HG02943 (cell line): ENCODE measurements at regions not wholly inside any gene's neighbourhood (a gene's known extent, or its start where the extent isn't known, plus 50 kb on each side); places are given as distances from the start of the nearest gene placed in this dataset.

Experiments
- ATAC-seq: cut with Tn5 transposase; IDR thresholded peaks from one replicate; pipeline ENCODE4 v1.9.1; 2021; ENCODE audit warnings: mild to moderate bottlenecking, low read depth, moderate library complexity; ENCODE audit not compliant: unreplicated experiment

DNA sequence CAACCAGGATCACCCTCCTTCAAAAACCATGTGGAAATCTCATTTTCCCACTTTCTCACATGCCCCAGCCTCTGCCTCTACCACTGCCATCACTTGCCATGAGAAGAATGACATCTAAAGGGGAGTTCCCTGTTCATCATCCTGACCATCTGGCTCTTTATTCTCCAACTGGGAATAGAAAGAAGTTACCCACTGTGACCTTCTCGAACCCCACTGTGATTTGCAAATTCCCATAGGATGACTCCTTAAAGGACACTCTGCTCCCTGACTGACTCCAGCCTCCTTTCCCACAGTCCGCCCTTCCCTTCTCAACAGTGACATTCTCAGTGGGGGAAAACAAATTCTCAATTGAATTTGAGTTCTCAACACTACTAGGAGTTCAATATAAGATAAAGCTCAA is 440.5 kb downstream of the NR2F2 start:
- ATAC-seq, result no peak

- no peak for ATAC-seq
Observed at GRCh38 chr15:96774216-96774615, 443.7 kb downstream of the NR2F2 start.

DNA sequence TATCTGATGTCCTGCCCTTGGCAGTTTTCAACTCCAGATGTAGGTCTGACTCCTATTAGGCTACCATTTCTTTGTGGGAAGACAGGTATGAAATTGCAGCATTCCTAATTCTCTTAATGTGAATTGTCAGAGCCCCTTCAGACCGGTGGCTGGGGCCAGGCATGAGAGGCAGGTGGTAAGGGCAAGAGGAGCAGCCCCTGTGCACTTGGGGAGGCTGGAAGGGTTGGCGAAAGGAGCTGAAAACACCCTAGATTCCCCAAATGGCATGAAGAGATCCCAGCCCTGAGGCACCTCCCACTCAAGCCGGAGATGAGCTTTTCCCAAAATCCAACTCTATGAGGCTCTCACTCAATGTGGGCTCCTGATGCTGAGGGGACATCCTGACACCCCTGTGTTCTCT is 453.2 kb downstream of the NR2F2 start:
- ATAC-seq, result no peak

- ATAC-seq, result no peak
Observed at GRCh38 chr15:96790004-96790403, 459.5 kb downstream of the NR2F2 start.

GRCh38 chr15:96792216-96792615 is 461.7 kb downstream of the NR2F2 start:
- no peak for ATAC-seq

DNA sequence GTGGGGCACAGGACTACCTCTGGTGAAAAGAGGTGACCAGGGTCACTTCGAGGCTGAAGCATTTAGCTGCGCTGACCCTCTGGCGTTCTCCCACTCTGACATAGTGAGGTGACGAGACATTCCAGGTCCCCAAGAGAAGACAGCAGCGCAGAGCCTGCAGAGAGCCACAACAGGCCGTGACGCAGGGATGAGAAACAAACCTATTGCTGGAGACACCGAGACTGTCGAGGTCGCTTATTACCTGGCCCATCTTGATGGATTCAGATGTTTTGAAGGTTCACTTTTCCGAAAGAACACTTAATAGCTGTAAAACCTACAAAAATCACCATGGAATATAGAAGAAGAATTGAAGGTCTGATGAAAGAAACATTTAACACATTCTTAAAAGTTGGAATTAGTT is 466.3 kb downstream of the NR2F2 start:
- ATAC-seq, result no peak

DNA sequence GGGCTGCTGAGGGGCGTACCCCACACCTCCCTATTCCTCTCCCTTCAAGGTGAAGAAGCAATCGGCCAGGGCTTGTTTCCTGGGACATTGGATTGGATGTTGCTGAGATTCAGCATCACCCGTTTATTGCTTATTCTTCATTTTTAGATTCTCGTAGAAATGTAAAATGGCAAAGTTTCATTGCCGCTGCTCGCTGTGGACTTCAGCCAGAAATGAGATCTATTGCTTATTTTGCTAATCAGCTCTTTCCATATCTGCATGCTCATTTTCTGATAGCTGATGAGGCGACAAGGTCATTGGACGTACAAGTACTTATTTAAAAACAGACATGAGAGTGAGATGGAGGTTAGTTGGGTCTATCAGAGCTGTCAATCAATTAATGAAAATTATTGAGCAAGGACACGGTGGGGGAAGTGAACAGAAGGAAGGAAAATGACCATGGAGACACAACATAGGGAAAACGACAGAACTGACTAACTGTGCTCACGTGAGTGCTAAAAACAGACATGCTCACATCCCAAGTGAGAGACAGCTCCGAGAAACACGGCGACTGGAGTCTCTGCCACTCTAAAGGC is 471.2 kb downstream of the NR2F2 start:
- no peak for ATAC-seq

DNA sequence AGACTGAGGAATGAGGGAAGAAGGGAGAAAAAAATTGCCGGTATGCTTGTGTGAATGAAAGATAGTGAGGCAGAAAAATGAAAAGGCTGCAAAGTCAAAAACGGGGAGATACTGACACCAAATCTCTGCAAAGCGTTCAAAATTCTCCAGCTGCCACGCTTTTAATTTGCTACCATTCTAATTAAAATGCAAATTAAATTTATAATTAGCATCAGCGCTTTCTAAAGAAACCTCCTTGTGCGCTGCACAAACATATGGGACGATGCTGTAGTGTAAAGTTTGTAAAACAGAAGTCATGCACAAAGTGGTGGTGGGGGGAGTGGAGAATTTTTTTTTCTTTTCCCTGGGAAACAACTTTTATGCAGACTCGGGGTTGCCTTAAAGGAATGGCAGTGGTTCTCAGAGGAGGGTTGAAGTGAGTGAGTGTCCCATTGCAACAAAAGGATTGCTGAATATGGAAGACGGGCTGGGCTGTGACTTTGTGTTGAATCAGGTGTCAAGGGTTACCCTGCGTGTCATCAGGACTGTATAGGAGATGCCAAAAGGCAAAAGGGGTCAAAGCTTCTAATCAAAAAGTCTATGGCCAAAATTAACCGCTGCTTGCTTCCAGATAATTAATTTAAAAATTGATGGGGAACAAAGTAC is 472.2 kb downstream of the NR2F2 start:
- ATAC-seq, result no peak

DNA sequence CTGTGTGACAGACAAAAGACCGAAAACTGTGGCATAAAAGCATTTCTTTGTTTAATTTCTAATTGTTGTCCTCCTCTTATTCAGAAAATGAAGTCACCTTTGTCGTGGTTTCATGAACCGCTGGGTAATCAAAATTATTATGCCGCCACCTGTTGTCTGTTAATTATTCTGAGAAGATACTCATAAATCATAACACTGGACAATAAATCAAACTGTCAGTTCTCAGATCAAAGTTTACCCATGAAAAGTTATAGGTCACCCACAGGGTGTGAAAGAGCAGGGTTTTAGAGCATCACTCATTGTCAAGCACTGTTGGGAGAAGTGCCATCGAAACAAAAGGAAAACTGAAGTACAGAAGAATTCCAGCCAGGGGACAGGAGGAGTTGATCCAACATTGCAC is 474.3 kb downstream of the NR2F2 start:
- no peak for ATAC-seq

- no peak for ATAC-seq
Observed at GRCh38 chr15:96807361-96807760, 476.9 kb downstream of the NR2F2 start.

DNA sequence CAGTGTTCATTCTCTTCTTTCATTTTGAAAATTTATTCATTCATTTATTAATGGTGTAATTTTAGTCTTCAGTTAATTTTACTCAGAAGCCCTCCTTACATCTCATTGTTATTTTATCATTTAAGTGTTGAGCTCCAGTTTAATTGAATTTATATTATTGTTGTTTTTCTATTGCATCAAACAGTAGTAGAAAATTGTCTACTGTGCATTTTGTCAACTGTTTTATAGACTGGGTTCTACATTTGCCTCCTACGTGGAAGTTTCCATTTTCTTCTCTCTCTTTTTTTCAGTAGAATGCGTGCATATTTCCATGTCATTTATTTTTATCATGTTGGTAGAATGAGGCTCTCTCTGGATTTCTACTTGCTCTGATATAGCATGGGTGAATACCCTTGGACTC is 487.4 kb downstream of the NR2F2 start:
- no peak for ATAC-seq

DNA sequence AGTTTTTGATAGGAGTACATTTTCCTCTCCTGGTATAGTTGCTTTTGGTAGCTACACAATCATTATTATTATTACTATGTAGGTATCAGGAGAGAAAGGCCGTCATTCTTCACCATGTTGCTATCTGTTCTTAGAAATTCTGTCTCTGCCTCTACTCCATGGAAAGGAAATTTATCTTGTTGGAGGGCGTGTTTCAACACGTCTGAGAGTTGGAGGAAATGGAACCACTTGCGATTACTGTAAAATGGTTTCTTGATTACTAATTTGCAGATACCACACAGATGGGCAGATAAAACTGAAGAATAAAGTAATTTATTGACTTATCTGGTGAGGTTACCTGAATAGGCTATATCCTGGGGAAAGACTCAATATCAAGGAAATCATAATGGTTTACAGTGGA is 488.4 kb downstream of the NR2F2 start:
- ATAC-seq, result no peak

GRCh38 chr15:96827981-96828380 is 497.5 kb downstream of the NR2F2 start:
- ATAC-seq, result no peak

DNA sequence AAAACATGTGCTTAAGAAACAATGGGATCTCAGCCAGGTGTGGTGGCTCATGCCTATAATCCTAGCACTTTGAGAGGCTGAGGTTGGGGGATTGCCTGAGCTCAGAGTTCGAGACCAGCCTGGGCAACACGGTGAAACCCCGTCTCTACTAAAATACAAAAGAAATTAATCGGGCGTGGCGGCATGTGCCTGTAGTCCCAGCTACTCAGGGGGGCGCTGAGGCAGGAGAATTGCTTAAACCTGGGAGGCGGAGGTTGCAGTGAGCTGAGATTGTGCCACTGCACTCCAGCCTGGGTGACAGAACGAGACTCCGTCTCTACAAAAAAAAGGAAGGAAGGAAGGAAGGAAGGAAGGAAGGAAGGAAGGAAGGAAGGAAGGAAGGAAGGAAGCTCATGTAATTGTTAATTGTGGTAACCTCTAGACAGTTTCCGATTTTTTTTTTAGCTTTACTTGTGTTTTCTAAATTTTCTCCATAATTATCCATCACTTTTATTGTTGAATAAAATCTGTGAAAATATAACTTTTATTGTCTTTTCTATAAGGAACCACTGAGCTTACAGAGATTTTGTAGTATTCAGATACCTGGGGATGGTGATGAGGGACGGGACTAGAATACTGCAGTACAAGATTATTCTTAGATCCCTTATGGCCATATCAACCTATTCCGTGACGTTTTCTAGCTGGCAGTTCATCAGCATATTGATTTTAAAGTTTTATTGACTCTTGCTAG is 506.9 kb downstream of the NR2F2 start:
- no peak for ATAC-seq

DNA sequence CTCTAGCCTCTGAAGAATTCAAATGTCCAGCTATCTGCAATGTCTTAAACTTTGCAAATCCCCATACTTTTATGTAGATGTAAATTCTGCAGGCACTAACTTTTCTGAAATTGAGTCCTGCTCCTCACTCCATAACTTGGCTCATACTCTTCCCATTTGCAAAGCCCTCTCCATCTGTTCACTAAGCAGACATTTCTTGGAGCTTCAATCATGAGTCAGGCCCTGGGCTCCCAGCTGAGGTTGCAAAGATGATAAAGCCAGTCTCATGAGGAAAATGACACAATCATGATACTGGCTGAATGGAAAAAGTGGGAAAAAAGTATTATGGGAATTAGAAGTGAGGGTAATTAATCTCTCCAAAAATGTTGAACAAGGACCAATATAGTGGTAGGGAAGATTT is 507.6 kb downstream of the NR2F2 start:
- no peak for ATAC-seq

GRCh38 chr15:96849271-96849900 is 518.9 kb downstream of the NR2F2 start:
- no peak for ATAC-seq

DNA sequence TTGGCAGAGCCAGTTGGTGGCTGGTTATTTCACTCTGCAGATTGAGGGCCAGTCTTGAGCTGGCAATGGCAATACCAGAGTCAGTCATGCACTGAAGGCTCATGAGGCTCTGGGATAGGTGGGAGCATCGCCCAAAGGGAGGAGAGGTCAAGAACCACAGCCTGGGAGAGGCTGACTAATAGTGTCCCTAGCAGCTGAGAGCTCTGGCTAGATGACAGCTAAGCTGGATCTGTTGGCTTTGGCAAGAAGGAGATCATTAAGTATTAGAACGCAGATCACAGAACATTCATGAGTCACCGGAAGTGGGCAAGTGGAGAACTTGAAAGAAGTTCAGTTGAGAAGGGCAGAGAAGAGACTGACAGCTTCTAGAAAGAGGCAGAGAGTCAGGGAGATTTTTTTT is 521.1 kb downstream of the NR2F2 start:
- ATAC-seq, result no peak

- no peak for ATAC-seq
Observed at GRCh38 chr15:96858694-96859093, 528.2 kb downstream of the NR2F2 start.

- no peak for ATAC-seq
Observed at GRCh38 chr15:96860741-96861140, 530.2 kb downstream of the NR2F2 start.

DNA sequence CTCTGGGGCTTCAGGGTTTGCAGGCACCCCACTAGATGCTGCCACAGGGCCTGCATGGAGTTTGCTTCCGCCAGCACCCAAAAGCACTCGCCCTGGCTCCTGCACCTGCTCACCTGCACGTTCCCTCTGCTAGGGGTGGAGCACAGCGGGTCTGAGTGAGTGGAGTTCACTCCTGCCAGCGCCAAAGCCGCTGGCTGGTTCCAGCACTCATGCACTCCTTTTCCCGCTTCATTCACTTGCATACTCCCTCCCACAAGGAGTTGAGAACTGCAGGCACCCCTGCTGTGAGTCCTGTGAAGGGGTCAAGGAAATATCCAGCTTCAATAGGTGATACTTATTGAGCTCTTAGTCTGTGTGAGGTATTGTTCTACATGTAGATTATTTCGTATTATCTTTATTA is 537.5 kb downstream of the NR2F2 start:
- no peak for ATAC-seq

- ATAC-seq, result no peak
Observed at GRCh38 chr15:96869122-96869521, 538.6 kb downstream of the NR2F2 start.

DNA sequence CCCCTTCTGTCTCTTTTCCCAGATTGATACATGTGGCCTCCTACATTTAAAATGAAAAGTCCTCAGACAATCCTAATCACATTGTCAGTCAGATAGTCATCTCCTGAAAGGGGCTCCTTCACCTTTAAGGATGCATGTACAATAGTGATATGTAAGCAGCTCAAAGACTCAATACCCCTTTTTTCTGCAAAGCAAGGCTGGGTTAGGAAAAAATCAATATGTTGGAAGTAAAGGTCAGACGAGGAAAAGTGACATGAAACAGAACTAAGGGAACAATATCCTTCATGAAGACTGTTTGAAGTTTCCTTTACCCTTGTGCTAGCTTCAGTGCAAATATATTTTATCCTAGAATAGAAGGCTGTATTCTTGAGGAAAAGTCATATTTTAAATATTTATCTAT is 539.3 kb downstream of the NR2F2 start:
- no peak for ATAC-seq
